ENCODE measurements at regions not wholly inside any gene's neighbourhood (a gene's known extent, or its start where the extent isn't known, plus 50 kb on each side); places are given as distances from the start of the nearest gene placed in this dataset.

GRCh38 chr12:104850781-104851180 lies 107.3 kb downstream of the SLC41A2 start:
- Mint-ChIP-seq H3K27me3 (ENCODE audit: low read depth) (no peaks in the 10 kb centered on the region), H3K4me3 (no peak overlapping the region), H3K27ac (no peak overlapping the region), H3K4me1 (peaks cover 1 to 2% of the 10 kb centered on the region in 2 experiments; a peak in 1 of 4 replicates), H3K9me3 (no peaks in the 10 kb centered on the region), H3K36me3 (ENCODE audit: insufficient read depth in 1 of 3, low read depth in 3 of 3) (no peaks in the 10 kb centered on the region; a peak in 1 of 7 replicates)
- Histone ChIP-seq H3K23me2 (ENCODE audit: insufficient read length, low read depth, low read length, poor library complexity, severe bottlenecking) (no peaks in the 10 kb centered on the region), H4K5ac (ENCODE audit: insufficient read length, low read depth, low read length) (no peak overlapping the region), H3K9me3 (ENCODE audit: control insufficient read depth, low read depth, low read length) (no peaks in the 10 kb centered on the region), H2BK15ac (ENCODE audit: low read depth, low read length) (no peak overlapping the region), H2BK5ac (ENCODE audit: insufficient read length, low read length) (no peak overlapping the region), H3K9ac (ENCODE audit: extremely low read depth, insufficient read length, low read length) (no peak overlapping the region), H3K79me1 (ENCODE audit: insufficient read depth, low read depth, low read length, poor library complexity, severe bottlenecking) (no peaks in the 10 kb centered on the region), H2BK20ac (ENCODE audit: low read depth, low read length, poor library complexity, severe bottlenecking) (no peak overlapping the region), H2AFZ (ENCODE audit: low read length) (no peak overlapping the region), H2BK12ac (ENCODE audit: insufficient read length, low read depth, low read length) (no peak overlapping the region), H3K56ac (ENCODE audit: insufficient read length, low read depth, low read length) (no peak overlapping the region), H3K4me1 (ENCODE audit: insufficient read depth, low read length) (no peaks in the 10 kb centered on the region), H4K91ac (ENCODE audit: insufficient read length, low read depth, low read length) (no peak overlapping the region), H3K14ac (ENCODE audit: insufficient read depth, low read length) (no peak overlapping the region), H2BK120ac (ENCODE audit: low read depth, low read length, poor library complexity, severe bottlenecking) (no peak overlapping the region), H3K4ac (ENCODE audit: low read depth, low read length) (no peak overlapping the region), H2AK5ac (ENCODE audit: insufficient read length, low read length) (no peak overlapping the region), H4K20me1 (ENCODE audit: control insufficient read depth, insufficient read depth, insufficient read length) (no peaks in the 10 kb centered on the region), H3K4me2 (ENCODE audit: insufficient read depth, insufficient read length, low read length) (no peak overlapping the region), H3K27me3 (ENCODE audit: insufficient read depth, low read length) (no peaks in the 10 kb centered on the region), H4K8ac (replicated peaks; ENCODE audit: insufficient read length, low read depth, low read length) (no peak overlapping the region), H3K23ac (ENCODE audit: insufficient read length, low read depth, low read length) (no peak overlapping the region), H3K18ac (ENCODE audit: insufficient read length, low read depth, low read length) (no peak overlapping the region), H3K79me2 (ENCODE audit: insufficient read depth, low read length) (no peaks in the 10 kb centered on the region), H3T11ph (ENCODE audit: low read length) (no peak overlapping the region), H3K27ac (ENCODE audit: insufficient read length, low read depth, low read length) (no peak overlapping the region)
- DNase-seq = no peak
- no peak for TF ChIP-seq CTCF (conservative IDR thresholded peaks at IDR 0.05)
